AG09309 (cell line): ENCODE measurements at regions not wholly inside any gene's neighbourhood (a gene's known extent, or its start where the extent isn't known, plus 50 kb on each side); places are given as distances from the start of the nearest gene placed in this dataset.

Source experiments
- DNase-seq: peaks from one replicate; pipeline ENCODE4 v3.0.0-alpha.2; 2010; ENCODE audit warnings: low read depth
- H3K4me3 ChIP-seq: 2 replicates; pipeline ENCODE4 v1.5.1; 2011; ENCODE audit warnings: mild to moderate bottlenecking, low read depth, low read length, moderate library complexity; ENCODE audit not compliant: control insufficient read depth
- TF ChIP-seq, protein P1 (sequence below): IDR thresholded peaks from 2 replicates; pipeline ENCODE4 v1.5.1; 2011; ENCODE audit warnings: mild to moderate bottlenecking, low read depth, low read length, inconsistent platforms; ENCODE audit not compliant: insufficient read depth, control insufficient read depth; ENCODE audit errors: missing control alignments

DNA sequence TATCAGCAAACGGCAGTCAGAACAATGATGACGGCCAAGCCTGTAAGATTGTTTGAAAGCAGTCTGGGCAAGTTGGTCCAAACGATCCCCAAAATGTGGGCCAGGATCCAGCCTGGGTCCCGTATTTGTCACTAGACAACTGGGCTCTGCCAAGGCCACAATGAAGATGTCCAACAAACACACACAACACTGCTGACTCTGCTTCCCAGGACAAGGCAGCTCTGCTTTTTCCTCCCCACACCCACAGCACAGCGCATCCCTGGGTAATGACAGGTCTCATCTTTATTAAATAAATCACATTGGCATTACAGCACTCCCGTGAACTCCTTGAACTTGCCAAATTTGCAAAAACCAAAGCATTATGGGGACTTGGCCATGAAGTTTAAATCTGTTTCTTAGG is 424.1 kb upstream of the ACTBL2 start:
- no peak for DNase-seq
- no peak overlapping the region for H3K4me3 ChIP-seq
- TF ChIP-seq, protein P1, sequence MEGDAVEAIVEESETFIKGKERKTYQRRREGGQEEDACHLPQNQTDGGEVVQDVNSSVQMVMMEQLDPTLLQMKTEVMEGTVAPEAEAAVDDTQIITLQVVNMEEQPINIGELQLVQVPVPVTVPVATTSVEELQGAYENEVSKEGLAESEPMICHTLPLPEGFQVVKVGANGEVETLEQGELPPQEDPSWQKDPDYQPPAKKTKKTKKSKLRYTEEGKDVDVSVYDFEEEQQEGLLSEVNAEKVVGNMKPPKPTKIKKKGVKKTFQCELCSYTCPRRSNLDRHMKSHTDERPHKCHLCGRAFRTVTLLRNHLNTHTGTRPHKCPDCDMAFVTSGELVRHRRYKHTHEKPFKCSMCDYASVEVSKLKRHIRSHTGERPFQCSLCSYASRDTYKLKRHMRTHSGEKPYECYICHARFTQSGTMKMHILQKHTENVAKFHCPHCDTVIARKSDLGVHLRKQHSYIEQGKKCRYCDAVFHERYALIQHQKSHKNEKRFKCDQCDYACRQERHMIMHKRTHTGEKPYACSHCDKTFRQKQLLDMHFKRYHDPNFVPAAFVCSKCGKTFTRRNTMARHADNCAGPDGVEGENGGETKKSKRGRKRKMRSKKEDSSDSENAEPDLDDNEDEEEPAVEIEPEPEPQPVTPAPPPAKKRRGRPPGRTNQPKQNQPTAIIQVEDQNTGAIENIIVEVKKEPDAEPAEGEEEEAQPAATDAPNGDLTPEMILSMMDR, result no peak

DNA sequence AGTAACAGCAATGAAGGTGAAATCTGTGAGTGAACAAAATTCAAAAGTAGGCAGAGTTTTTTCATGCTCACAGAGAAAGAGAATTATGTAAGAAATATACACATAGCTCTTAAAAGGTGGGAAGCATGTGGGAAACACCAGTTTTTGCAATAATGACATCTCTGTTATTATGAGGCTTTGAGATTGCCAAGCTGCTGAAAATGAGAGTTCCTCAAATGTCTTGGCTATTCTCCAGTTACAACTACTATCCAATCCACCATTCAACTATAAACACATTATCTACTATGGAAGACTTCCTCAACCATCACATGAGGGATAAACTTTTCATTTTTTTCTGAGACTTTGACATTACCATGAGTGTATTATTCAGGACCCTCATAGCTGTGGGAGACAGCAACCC is 420.8 kb upstream of the ACTBL2 start:
- H3K4me3 ChIP-seq, result no peak overlapping the region
- TF ChIP-seq, protein P1, result no peak
- no peak for DNase-seq

DNA sequence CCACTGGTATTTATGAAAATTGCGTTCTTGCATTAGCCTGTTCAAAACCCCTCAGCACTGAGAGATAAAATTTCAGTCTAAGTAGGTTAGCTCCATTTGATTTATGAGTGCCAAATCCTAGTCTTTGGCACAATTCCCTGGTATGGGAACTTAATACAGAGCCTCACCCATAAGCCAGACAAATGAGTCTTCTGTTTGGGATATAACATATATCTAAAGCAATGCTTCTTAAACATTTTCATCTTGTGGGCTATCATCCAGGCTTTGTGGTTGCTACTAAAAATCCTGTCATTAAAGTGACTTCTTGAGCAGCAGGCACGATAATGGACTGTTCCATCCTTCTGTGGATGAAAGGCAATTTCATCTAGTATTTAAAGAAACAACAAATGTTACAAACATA is 419.5 kb upstream of the ACTBL2 start:
- H3K4me3 ChIP-seq, result no peak overlapping the region
- TF ChIP-seq, protein P1, result no peak
- no peak for DNase-seq

DNA sequence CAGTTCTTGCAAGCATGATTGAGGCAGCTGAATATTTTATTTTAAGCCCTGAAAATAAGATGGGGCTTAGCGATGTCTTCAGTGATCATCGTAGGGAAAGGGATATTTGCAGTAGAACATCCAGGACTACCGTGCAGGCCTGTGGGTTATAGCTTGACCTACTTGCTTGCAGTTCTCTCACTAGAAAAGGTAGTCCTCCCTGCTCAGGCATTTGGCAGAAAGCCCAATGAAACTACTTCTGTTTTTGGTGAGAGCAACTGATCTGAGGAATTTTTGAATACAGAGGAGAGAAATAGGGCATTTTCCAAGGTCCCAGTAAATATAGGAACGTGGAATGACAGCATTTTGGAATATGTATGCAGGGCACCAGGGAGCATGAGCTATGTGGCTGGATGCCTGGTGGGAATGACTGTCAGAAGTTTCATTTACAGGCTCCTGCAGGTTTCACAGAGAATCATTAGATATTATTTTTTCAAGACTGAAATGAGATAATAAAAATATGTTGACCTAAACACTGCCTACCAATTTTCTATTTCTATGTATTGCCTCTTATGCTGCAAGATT is 417.9 kb upstream of the ACTBL2 start:
- no peak for DNase-seq
- TF ChIP-seq, protein P1, result no peak
- H3K4me3 ChIP-seq, result no peak overlapping the region

DNA sequence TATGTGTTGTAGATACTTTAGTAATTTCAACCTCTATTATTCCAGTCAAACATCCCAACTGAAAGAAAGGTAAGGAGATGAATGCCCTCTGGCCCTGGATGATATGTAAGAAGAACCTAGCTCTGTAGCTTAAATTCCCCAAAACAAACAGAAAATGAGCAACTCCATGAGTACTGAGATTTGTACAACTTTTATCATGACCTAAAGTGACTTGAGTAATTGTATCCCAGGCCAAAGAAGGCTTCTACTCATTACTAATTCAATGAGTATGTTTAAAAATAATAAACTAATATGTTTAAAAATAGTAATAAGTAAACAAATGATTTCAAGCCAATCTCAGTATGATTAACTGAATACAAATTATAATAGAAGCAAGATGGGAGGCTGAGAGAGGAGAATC is 414.0 kb upstream of the ACTBL2 start:
- H3K4me3 ChIP-seq, result no peak overlapping the region
- TF ChIP-seq, protein P1, result no peak

DNA sequence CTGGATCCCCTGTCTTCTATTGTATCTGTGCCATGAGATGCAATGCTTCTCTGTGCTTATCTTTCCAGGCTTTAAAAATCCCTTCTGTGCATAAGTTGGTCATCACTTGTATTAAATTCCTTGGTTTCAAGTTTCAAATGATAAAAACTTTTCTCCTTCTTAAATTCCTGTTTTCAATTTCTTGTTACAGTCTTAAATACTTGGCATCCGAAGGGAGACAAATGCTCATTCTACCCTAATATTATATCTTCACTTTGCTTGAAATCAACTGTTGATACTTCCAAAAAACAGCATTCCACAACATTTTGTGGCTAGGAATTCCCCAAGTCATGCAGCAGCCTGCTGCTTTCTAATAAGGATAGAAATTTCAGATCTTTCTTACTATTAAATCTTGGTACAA is 413.2 kb upstream of the ACTBL2 start:
- H3K4me3 ChIP-seq, result no peak overlapping the region
- TF ChIP-seq, protein P1, result no peak
- peak; percentile 28 for DNase-seq

More for the DNA sequence above, 414.0 kb upstream of the ACTBL2 start:
- no peak for DNase-seq

DNA sequence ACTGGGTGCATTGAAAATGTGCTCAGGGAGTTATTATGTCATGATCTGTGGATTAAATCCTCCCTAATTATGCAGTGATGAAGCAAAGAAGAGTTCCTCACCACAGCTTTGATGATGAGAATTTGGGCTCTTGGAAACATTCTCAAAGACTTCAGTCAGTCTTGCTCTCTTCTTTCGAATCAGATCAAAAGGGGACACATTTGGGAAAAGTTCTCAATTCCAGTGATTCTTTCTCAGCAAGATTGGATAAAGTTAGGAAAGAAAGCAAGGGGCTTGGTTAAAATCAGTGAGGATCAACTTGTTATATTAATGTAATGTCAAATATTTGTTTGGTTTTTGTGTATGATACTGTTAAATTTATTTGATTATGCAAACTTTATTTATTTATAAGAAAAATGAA is 411.3 kb upstream of the ACTBL2 start:
- TF ChIP-seq, protein P1, result no peak
- DNase-seq, result no peak
- no peak overlapping the region for H3K4me3 ChIP-seq
